Parathyroid adenoma (tissue), 2 donors: ENCODE measurements at regions not wholly inside any gene's neighbourhood (a gene's known extent, or its start where the extent isn't known, plus 50 kb on each side); places are given as distances from the start of the nearest gene placed in this dataset.

ENCODE experiments used
- H2AFZ ChIP-seq: fragments of 300-600 bp; sonication (generic); one replicate; pipeline ENCODE4 v1.7.0; 2017; ENCODE audit warnings: antibody characterized with exemption, mild to moderate bottlenecking
- H3K27ac ChIP-seq: fragments of 300-600 bp; sonication (generic); one replicate; pipeline ENCODE4 v1.7.0; 2017
- H3K27me3 ChIP-seq: fragments of 300-600 bp; sonication (generic); one replicate; pipeline ENCODE4 v1.7.0; 2017; ENCODE audit warnings: low read length; ENCODE audit not compliant: control insufficient read depth, insufficient read depth
- H3K36me3 ChIP-seq: fragments of 300-600 bp; sonication (generic); one replicate; pipeline ENCODE4 v1.7.0; 2017; ENCODE audit warnings: low read length; ENCODE audit not compliant: control insufficient read depth, insufficient read depth
- H3K4me1 ChIP-seq: fragments of 300-600 bp; sonication (generic); one replicate; pipeline ENCODE4 v1.7.0; 2017; ENCODE audit warnings: control low read depth
- H3K4me2 ChIP-seq: fragments of 300-600 bp; sonication (generic); one replicate; pipeline ENCODE4 v1.7.0; 2017; ENCODE audit warnings: low read length
- H3K4me3 ChIP-seq: fragments of 300-600 bp; sonication (generic); one replicate; pipeline ENCODE4 v1.7.0; 2017; ENCODE audit warnings: low read depth, low read length
- H3K79me2 ChIP-seq: fragments of 300-600 bp; sonication (generic); one replicate; pipeline ENCODE4 v1.7.0; 2017; ENCODE audit warnings: control low read depth
- H3K9ac ChIP-seq: fragments of 300-600 bp; sonication (generic); one replicate; pipeline ENCODE4 v1.7.0; 2017; ENCODE audit warnings: mild to moderate bottlenecking
- H3K9me3 ChIP-seq: fragments of 300-600 bp; sonication (generic); one replicate; pipeline ENCODE4 v1.7.0; 2017; ENCODE audit warnings: low read length; ENCODE audit not compliant: control insufficient read depth
- TF ChIP-seq, protein P1 (sequence below): fragments of 300-600 bp; sonication (generic); IDR thresholded peaks from one replicate; pipeline ENCODE4 v1.7.0; 2017; ENCODE audit warnings: antibody characterized with exemption, mild to moderate bottlenecking
- donor health status: primary hyperparathyroidism.

DNA sequence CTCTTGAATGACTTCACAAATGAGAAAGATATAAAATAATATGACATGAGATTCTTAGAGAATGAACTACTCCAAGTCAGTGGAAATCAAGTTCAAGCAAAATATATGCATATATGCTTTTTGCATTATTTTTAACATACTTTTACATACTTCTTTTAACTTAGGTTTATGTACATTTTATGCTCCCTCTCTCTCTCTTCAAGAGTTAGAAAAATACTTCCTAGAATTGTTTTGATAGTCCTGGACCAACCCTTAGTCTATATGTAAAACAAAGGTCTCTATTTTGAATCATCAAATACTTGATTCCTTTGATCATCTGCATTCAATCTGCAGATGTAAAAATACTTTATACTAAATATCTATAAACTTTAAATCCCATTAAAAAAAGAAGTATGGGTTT, 187.8 kb downstream of the DEPDC1B start:
- Histone ChIP-seq H3K4me2 (no peak overlapping the region), H3K36me3 (no peaks in the 10 kb centered on the region), H3K4me3 (no peak overlapping the region), H3K27me3 (no peaks in the 10 kb centered on the region), H3K9me3 (no peaks in the 10 kb centered on the region), H3K79me2 (no peaks in the 10 kb centered on the region), H3K9ac (no peak overlapping the region), H3K4me1 (no peaks in the 10 kb centered on the region), H3K27ac (no peak overlapping the region), H2AFZ (no peak overlapping the region)
- TF ChIP-seq, protein P1, sequence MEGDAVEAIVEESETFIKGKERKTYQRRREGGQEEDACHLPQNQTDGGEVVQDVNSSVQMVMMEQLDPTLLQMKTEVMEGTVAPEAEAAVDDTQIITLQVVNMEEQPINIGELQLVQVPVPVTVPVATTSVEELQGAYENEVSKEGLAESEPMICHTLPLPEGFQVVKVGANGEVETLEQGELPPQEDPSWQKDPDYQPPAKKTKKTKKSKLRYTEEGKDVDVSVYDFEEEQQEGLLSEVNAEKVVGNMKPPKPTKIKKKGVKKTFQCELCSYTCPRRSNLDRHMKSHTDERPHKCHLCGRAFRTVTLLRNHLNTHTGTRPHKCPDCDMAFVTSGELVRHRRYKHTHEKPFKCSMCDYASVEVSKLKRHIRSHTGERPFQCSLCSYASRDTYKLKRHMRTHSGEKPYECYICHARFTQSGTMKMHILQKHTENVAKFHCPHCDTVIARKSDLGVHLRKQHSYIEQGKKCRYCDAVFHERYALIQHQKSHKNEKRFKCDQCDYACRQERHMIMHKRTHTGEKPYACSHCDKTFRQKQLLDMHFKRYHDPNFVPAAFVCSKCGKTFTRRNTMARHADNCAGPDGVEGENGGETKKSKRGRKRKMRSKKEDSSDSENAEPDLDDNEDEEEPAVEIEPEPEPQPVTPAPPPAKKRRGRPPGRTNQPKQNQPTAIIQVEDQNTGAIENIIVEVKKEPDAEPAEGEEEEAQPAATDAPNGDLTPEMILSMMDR = no peak

DNA sequence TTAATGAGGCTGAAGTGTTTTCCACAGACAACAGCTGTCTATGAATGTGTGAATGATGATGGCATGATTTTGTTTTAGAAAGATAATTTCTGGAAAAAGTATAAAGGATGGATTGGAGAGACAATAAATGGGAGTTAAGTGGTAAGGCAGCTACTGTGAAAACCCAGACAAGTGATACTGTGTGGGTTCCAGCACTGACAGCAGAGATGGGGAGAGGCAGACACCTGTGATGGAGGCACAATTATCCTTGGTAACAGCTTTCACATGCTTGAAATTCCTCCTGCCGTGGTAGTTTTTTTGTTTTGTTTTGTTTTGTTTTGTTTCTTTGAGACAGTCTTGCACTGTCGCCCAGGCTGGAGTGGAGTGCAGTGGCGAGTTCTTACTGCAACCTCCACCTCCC, 189.3 kb downstream of the DEPDC1B start:
- H3K36me3 ChIP-seq = no peaks in the 10 kb centered on the region
- H3K79me2 ChIP-seq = no peaks in the 10 kb centered on the region
- H3K9me3 ChIP-seq = no peaks in the 10 kb centered on the region
- H3K4me3 ChIP-seq = no peak overlapping the region
- H2AFZ ChIP-seq = no peak overlapping the region
- H3K4me1 ChIP-seq = no peaks in the 10 kb centered on the region
- H3K27ac ChIP-seq = no peak overlapping the region
- H3K9ac ChIP-seq = no peak overlapping the region
- no peak overlapping the region for H3K4me2 ChIP-seq
- H3K27me3 ChIP-seq = no peaks in the 10 kb centered on the region
- TF ChIP-seq, protein P1 = no peak

DNA sequence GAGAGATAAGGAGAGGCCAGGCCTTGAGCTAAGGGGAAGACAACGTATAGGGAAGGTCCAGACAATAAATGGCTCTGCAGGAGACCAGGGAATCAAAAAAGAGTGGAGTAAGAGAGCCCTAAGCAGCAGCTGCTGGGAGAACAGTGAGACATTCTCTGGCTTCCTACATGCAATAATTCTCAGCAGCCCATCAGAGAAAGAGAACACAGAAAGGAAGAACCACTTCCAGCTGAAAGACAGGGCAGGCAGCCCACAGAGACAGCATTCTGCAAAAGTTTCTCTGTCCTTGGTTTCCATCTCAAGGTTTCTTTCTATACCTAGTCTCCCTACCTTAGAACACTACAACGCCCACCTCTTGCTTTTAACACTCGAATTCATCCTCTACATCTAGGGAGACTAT, 189.9 kb downstream of the DEPDC1B start:
- Histone ChIP-seq H3K27ac (no peak overlapping the region), H3K4me2 (no peak overlapping the region), H3K27me3 (no peaks in the 10 kb centered on the region), H3K9me3 (no peaks in the 10 kb centered on the region), H3K4me1 (no peaks in the 10 kb centered on the region), H3K4me3 (no peak overlapping the region), H3K36me3 (no peaks in the 10 kb centered on the region), H2AFZ (no peak overlapping the region), H3K9ac (no peak overlapping the region), H3K79me2 (no peaks in the 10 kb centered on the region)
- TF ChIP-seq, protein P1 = no peak

DNA sequence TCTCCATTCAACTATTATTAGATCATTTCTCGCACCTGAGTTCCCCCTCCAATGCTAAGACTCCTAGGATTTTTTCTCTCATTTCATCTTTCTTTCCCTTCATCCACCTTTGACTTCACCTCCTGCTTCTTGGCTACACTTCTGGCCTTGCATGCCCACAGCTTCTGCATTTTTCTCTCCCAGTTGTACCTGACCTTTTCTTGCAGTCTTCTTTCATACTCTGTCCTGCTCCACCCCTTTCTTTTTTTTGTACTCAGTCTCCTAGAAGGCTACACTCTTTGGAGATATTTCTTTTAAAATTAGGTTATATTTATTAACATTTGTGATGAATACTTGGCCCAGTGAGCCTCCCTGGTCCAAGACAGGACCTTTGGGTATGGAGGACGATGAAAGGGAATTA, 190.4 kb downstream of the DEPDC1B start:
- Histone ChIP-seq H3K27ac (no peak overlapping the region), H3K9ac (no peak overlapping the region), H3K9me3 (no peaks in the 10 kb centered on the region), H3K27me3 (no peaks in the 10 kb centered on the region), H3K36me3 (no peaks in the 10 kb centered on the region), H3K4me3 (no peak overlapping the region), H3K79me2 (no peaks in the 10 kb centered on the region), H2AFZ (no peak overlapping the region), H3K4me2 (no peak overlapping the region), H3K4me1 (no peaks in the 10 kb centered on the region)
- TF ChIP-seq, protein P1 = no peak

DNA sequence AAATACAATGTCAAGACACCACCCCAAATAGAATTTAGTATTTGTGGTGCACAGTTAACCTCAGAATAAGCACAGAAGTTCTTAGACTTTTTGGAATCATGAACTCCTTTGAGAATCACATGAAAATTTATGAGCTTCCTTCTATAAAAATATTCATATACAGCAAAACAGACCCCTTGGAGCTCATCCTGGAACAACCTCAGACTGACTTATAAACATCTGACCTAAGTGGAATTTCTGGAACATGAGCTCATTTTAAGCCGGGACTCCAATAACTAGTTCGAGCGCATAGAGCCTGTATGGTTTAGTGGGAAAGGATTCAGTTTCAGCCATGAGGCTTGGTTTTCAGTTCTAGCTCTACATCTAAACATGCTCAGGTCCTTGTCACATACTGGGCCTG, 192.3 kb downstream of the DEPDC1B start:
- TF ChIP-seq, protein P1 = no peak
- Histone ChIP-seq H2AFZ (no peak overlapping the region), H3K4me1 (no peaks in the 10 kb centered on the region), H3K4me3 (no peak overlapping the region), H3K36me3 (no peaks in the 10 kb centered on the region), H3K9me3 (no peaks in the 10 kb centered on the region), H3K9ac (no peak overlapping the region), H3K4me2 (no peak overlapping the region), H3K27ac (no peak overlapping the region), H3K79me2 (no peaks in the 10 kb centered on the region), H3K27me3 (no peaks in the 10 kb centered on the region)
